ENCODE measurements at regions not wholly inside any gene's neighbourhood (a gene's known extent, or its start where the extent isn't known, plus 50 kb on each side); places are given as distances from the start of the nearest gene placed in this dataset.

GRCh38 chr5:117686926-117687325 is 1112.3 kb upstream of the SEMA6A start:
- no peaks in the 10 kb centered on the region for H3K4me1 Mint-ChIP-seq
- Histone ChIP-seq H3K79me2 (replicated peaks; ENCODE audit: insufficient read depth) (no peaks in the 10 kb centered on the region), H3F3A (replicated peaks; ENCODE audit: low read depth) (no peaks in the 10 kb centered on the region), H3K4me2 (no peak overlapping the region), H3K27me3 (ENCODE audit: insufficient read depth) (no peaks in the 10 kb centered on the region), H4K20me1 (replicated peaks; ENCODE audit: insufficient read depth) (no peaks in the 10 kb centered on the region), H3K36me3 (ENCODE audit: insufficient read depth) (no peaks in the 10 kb centered on the region), H3K4me1 (ENCODE audit: insufficient read depth) (no peaks in the 10 kb centered on the region), H3K4me3 (no peak overlapping the region), H3K27ac (ENCODE audit: low read depth) (no peak overlapping the region), H2AFZ (no peak overlapping the region), H3K9me2 (ENCODE audit: insufficient read depth) (peaks cover 13% of the 10 kb centered on the region; the same call in 1 of the 2 replicates)
- no peaks in the 10 kb centered on the region for H3K9me3 Mint-ChIP-seq
- H3K4me3 Mint-ChIP-seq, result no peak overlapping the region
- DNase-seq (ENCODE audit: low spot score) (no peak), ATAC-seq (no peak)
- no peaks in the 10 kb centered on the region for H3K36me3 Mint-ChIP-seq (ENCODE audit: low read depth)
- TF ChIP-seq ETS1 (IDR thresholded peaks at IDR 0.05), result no peak
- TF ChIP-seq JUNB (IDR thresholded peaks at IDR 0.05; ENCODE audit: unreplicated experiment), result no peak
- TF ChIP-seq ZNF114 (CRISPR knock-in tag; IDR thresholded peaks at IDR 0.05), result no peak
- no peak for TF ChIP-seq STAT1 (IDR thresholded peaks at IDR 0.05; ENCODE audit: unreplicated experiment)
- no peak for TF ChIP-seq NANOG (IDR thresholded peaks at IDR 0.05; ENCODE audit: borderline replicate concordance)
- no peak for TF ChIP-seq CREB1 (CRISPR knock-in tag; IDR thresholded peaks at IDR 0.05; ENCODE audit: low read depth)
- TF ChIP-seq ZNF462 (CRISPR knock-in tag; IDR thresholded peaks at IDR 0.05), result no peak
- TF ChIP-seq CTCF (conservative IDR thresholded peaks at IDR 0.05; ENCODE audit: low read depth in 2 of 2), result no peak
- TF ChIP-seq EZH2phosphoT487 (IDR thresholded peaks at IDR 0.05; ENCODE audit: unreplicated experiment), result no peak
- TF ChIP-seq REST (IDR thresholded peaks at IDR 0.05; ENCODE audit: unreplicated experiment), result no peak
- no peak for TF ChIP-seq ZNF331 (CRISPR knock-in tag; IDR thresholded peaks at IDR 0.05; ENCODE audit: low read depth)
- no peak for TF ChIP-seq POLR2AphosphoS5 (IDR thresholded peaks at IDR 0.05; ENCODE audit: low read depth)
- TF ChIP-seq EZH2 (IDR thresholded peaks at IDR 0.05; ENCODE audit: low read depth, unreplicated experiment), result no peak
- no peak overlapping the region for H3K27ac Mint-ChIP-seq
- H3K27me3 Mint-ChIP-seq (ENCODE audit: insufficient read depth, low read depth, poor library complexity), result no peaks in the 10 kb centered on the region

Measured in GM23338 (cell line).